Kidney tubule cell (primary cell): ENCODE measurements at regions not wholly inside any gene's neighbourhood (a gene's known extent, or its start where the extent isn't known, plus 50 kb on each side); places are given as distances from the start of the nearest gene placed in this dataset.

Source experiments
- DNase-seq: peaks from one replicate; pipeline ENCODE4 v3.0.0-alpha.2; 2018; ENCODE audit warnings: low spot score

GRCh38 chr2:239883326-239884050, 141.7 kb downstream of the NDUFA10 start:
- no peak for DNase-seq

- DNase-seq = no peak
Measured at GRCh38 chr2:239882781-239883180, 142.4 kb downstream of the NDUFA10 start.

- DNase-seq = peak; percentile 43
Measured at GRCh38 chr2:239882331-239882732, 142.8 kb downstream of the NDUFA10 start.

- DNase-seq = no peak
Measured at GRCh38 chr2:239881561-239882320, 143.4 kb downstream of the NDUFA10 start.

- DNase-seq = no peak
Measured at GRCh38 chr2:239881031-239881471, 144.1 kb downstream of the NDUFA10 start.

- no peak for DNase-seq
Measured at GRCh38 chr2:239880396-239880795, 144.7 kb downstream of the NDUFA10 start.

GRCh38 chr2:239879423-239880084, 145.6 kb downstream of the NDUFA10 start:
- no peak for DNase-seq

- no peak for DNase-seq
Measured at GRCh38 chr2:239878686-239879085, 146.5 kb downstream of the NDUFA10 start.

GRCh38 chr2:239876948-239877289, 148.2 kb downstream of the NDUFA10 start:
- no peak for DNase-seq

- no peak for DNase-seq
Measured at GRCh38 chr2:239876271-239876947, 148.7 kb downstream of the NDUFA10 start.

- no peak for DNase-seq
Measured at GRCh38 chr2:239874636-239875356, 150.3 kb downstream of the NDUFA10 start.

GRCh38 chr2:239873656-239874635, 151.2 kb downstream of the NDUFA10 start:
- DNase-seq = no peak

GRCh38 chr2:239871481-239872435, 153.4 kb downstream of the NDUFA10 start:
- no peak for DNase-seq

- DNase-seq = no peak
Measured at GRCh38 chr2:239870863-239871262, 154.3 kb downstream of the NDUFA10 start.

GRCh38 chr2:239870276-239870675, 154.9 kb downstream of the NDUFA10 start:
- no peak for DNase-seq

GRCh38 chr2:239869272-239870155, 155.6 kb downstream of the NDUFA10 start:
- no peak for DNase-seq

GRCh38 chr2:239868556-239869181, 156.5 kb downstream of the NDUFA10 start:
- DNase-seq = no peak

GRCh38 chr2:239866778-239867177, 158.4 kb downstream of the NDUFA10 start:
- DNase-seq = no peak
